Trophoblast cell (in vitro differentiated cells and primary cell): ENCODE measurements at regions not wholly inside any gene's neighbourhood (a gene's known extent, or its start where the extent isn't known, plus 50 kb on each side); places are given as distances from the start of the nearest gene placed in this dataset.

ENCODE experiments used
- DNase-seq, 2 donors: peaks; one replicate each; pipeline ENCODE4 v3.0.0-alpha.2; 2016
- H2AFZ ChIP-seq: 2 replicates; pipeline ENCODE4 v1.6.1; 2013; ENCODE audit warnings: low read length, moderate library complexity, mild to moderate bottlenecking; ENCODE audit not compliant: insufficient read depth, poor library complexity
- H2AK5ac ChIP-seq: 2 replicates; pipeline ENCODE4 v1.6.1; 2013; ENCODE audit warnings: mild to moderate bottlenecking, low read length
- H2BK120ac ChIP-seq: 2 replicates; pipeline ENCODE4 v1.6.1; 2013; ENCODE audit warnings: low read length, mild to moderate bottlenecking, moderate library complexity; ENCODE audit not compliant: insufficient read depth, poor library complexity
- H2BK12ac ChIP-seq: 2 replicates; pipeline ENCODE4 v1.6.1; 2013; ENCODE audit warnings: mild to moderate bottlenecking, low read length, moderate library complexity
- H2BK5ac ChIP-seq: 2 replicates; pipeline ENCODE4 v1.6.1; 2013; ENCODE audit warnings: low read length, low read depth, moderate library complexity, mild to moderate bottlenecking; ENCODE audit not compliant: poor library complexity
- H3K14ac ChIP-seq: 2 replicates; pipeline ENCODE4 v1.6.1; 2013; ENCODE audit warnings: mild to moderate bottlenecking, low read length
- H3K18ac ChIP-seq: 2 replicates; pipeline ENCODE4 v1.6.1; 2013; ENCODE audit warnings: mild to moderate bottlenecking, low read length
- H3K23ac ChIP-seq: 2 replicates; pipeline ENCODE4 v1.6.1; 2013; ENCODE audit warnings: low read length
- H3K27ac ChIP-seq: 2 replicates; pipeline ENCODE4 v1.5.1; 2013; ENCODE audit warnings: low read depth, mild to moderate bottlenecking, inconsistent platforms, low read length, moderate library complexity
- H3K27me3 ChIP-seq: 2 replicates; pipeline ENCODE4 v1.6.1; 2013; ENCODE audit warnings: inconsistent platforms, mild to moderate bottlenecking, low read length, moderate library complexity; ENCODE audit not compliant: insufficient read depth
- H3K36me3 ChIP-seq, 2 experiments: 1 replicate in 1 of 2; 2 replicates in 1 of 2; pipeline ENCODE4 v1.6.1; 2013; ENCODE audit warnings: low read length in 2 of 2, mild to moderate bottlenecking in 2 of 2, moderate library complexity in 1 of 2; ENCODE audit not compliant: insufficient read depth in 2 of 2, control insufficient read depth in 1 of 2
- H3K4ac ChIP-seq: 2 replicates; pipeline ENCODE4 v1.6.1; 2013; ENCODE audit warnings: low read depth, mild to moderate bottlenecking, low read length, moderate library complexity
- H3K4me1 ChIP-seq, 2 experiments: 1 replicate in 1 of 2; 2 replicates in 1 of 2; pipeline ENCODE4 v1.6.1; 2013; ENCODE audit warnings: low read length in 2 of 2, mild to moderate bottlenecking in 2 of 2, moderate library complexity in 1 of 2; ENCODE audit not compliant: insufficient read depth in 2 of 2, control insufficient read depth in 1 of 2
- H3K4me2 ChIP-seq: 2 replicates; pipeline ENCODE4 v1.6.1; 2013; ENCODE audit warnings: inconsistent platforms, mild to moderate bottlenecking, low read length, moderate library complexity
- H3K4me3 ChIP-seq: 2 replicates; pipeline ENCODE4 v1.5.1; 2013; ENCODE audit warnings: mild to moderate bottlenecking, low read depth, low read length, inconsistent platforms
- H3K79me1 ChIP-seq: one replicate; pipeline ENCODE4 v1.6.1; 2013; ENCODE audit warnings: low read length
- H3K79me2 ChIP-seq: 2 replicates; pipeline ENCODE4 v1.6.1; 2013; ENCODE audit warnings: low read length, mild to moderate bottlenecking; ENCODE audit not compliant: control insufficient read depth, insufficient read depth, poor library complexity
- H3K9ac ChIP-seq: 2 replicates; pipeline ENCODE4 v1.6.1; 2013; ENCODE audit warnings: mild to moderate bottlenecking, low read length
- H3K9me3 ChIP-seq: 2 replicates; pipeline ENCODE4 v1.6.1; 2013; ENCODE audit warnings: low read depth, mild to moderate bottlenecking, control low read depth, inconsistent platforms, low read length; ENCODE audit not compliant: insufficient read depth
- H4K12ac ChIP-seq: 2 replicates; pipeline ENCODE4 v1.6.1; 2013; ENCODE audit warnings: low read depth, mild to moderate bottlenecking, low read length, moderate library complexity
- H4K8ac ChIP-seq: 2 replicates; pipeline ENCODE4 v1.6.1; 2013; ENCODE audit warnings: low read depth, mild to moderate bottlenecking, low read length, moderate library complexity
- H4K91ac ChIP-seq: one replicate; pipeline ENCODE4 v1.6.1; 2013; ENCODE audit warnings: low read depth, mild to moderate bottlenecking, low read length, moderate library complexity
- WGBS: extraction: QIAGEN DNeasy Blood & Tissue Kit; methylation state at CpG from one replicate; pipeline ENCODE4 v1.1.7; 2013; ENCODE audit warnings: missing lambda C conversion rate; ENCODE audit not compliant: insufficient read length, insufficient coverage; ENCODE audit errors: extremely low coverage; 5-methylcytosine and 5-hydroxymethylcytosine counted together

DNA sequence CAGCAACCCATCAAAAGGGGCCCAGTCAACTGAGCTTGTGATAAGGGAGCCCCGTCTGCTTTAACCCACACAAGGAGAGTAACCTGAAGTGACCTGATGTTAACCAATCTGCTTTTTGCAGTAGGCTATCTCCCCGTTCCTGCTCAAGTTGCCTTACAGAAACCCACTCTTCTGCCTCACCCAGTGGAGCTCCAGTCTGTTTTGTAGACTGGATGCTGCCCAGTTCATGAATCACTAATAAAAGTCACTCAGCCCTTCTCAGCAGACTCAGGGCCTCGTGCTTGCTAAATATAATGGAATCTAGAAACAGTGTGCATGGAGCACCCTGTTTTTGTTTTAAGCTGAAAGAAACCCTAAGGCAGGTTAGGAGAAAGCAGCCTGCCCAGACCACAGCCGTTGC is 312.3 kb downstream of the FBXW7 start:
- H3K79me1 ChIP-seq: no peaks in the 10 kb centered on the region
- H3K4ac ChIP-seq: no peak overlapping the region
- no peak overlapping the region for H2BK12ac ChIP-seq
- DNase-seq: no peak
- H3K18ac ChIP-seq: no peak overlapping the region
- no peak overlapping the region for H4K8ac ChIP-seq
- WGBS: no CpG with 5 or more reads among the region's 4 CpGs
- H2AK5ac ChIP-seq: no peak overlapping the region
- no peaks in the 10 kb centered on the region for H3K36me3 ChIP-seq
- peak overlapping the region; percentile 23 for H3K4me3 ChIP-seq
- no peaks in the 10 kb centered on the region for H3K27me3 ChIP-seq
- H3K9me3 ChIP-seq: peaks cover 3% of the 10 kb centered on the region
- H3K23ac ChIP-seq: no peak overlapping the region
- peaks cover 0 to 2% of the 10 kb centered on the region in 2 experiments for H3K4me1 ChIP-seq
- H3K4me2 ChIP-seq: no peak overlapping the region
- no peak overlapping the region for H2BK5ac ChIP-seq
- no peak overlapping the region for H3K9ac ChIP-seq
- H3K14ac ChIP-seq: no peak overlapping the region
- no peak overlapping the region for H4K12ac ChIP-seq
- H4K91ac ChIP-seq: no peak overlapping the region
- H3K27ac ChIP-seq: no peak overlapping the region
- no peak overlapping the region for H2AFZ ChIP-seq
- H2BK120ac ChIP-seq: no peak overlapping the region
- H3K79me2 ChIP-seq: no peaks in the 10 kb centered on the region

- H4K8ac ChIP-seq: no peak overlapping the region
- no peak overlapping the region for H2BK12ac ChIP-seq
- H2BK120ac ChIP-seq: no peak overlapping the region
- no peak overlapping the region for H3K4ac ChIP-seq
- H3K4me2 ChIP-seq: no peak overlapping the region
- H2AK5ac ChIP-seq: no peak overlapping the region
- no peaks in the 10 kb centered on the region for H3K27me3 ChIP-seq
- H3K14ac ChIP-seq: no peak overlapping the region
- H3K9me3 ChIP-seq: peaks cover 3% of the 10 kb centered on the region
- no peak overlapping the region for H2BK5ac ChIP-seq
- WGBS: no CpG with 5 or more reads among the region's 10 CpGs
- H3K23ac ChIP-seq: no peak overlapping the region
- H4K91ac ChIP-seq: no peak overlapping the region
- no peak overlapping the region for H3K18ac ChIP-seq
- no peaks in the 10 kb centered on the region for H3K36me3 ChIP-seq
- H3K4me3 ChIP-seq: no peak overlapping the region
- H3K9ac ChIP-seq: no peak overlapping the region
- no peak overlapping the region for H2AFZ ChIP-seq
- no peaks in the 10 kb centered on the region for H3K79me2 ChIP-seq
- H3K4me1 ChIP-seq: peaks cover 0 to 2% of the 10 kb centered on the region in 2 experiments
- no peaks in the 10 kb centered on the region for H3K79me1 ChIP-seq
- no peak overlapping the region for H4K12ac ChIP-seq
- H3K27ac ChIP-seq: no peak overlapping the region
- DNase-seq: no peak
These were observed 313.9 kb downstream of the FBXW7 start for GRCh38 chr4:152221816-152222516.

DNA sequence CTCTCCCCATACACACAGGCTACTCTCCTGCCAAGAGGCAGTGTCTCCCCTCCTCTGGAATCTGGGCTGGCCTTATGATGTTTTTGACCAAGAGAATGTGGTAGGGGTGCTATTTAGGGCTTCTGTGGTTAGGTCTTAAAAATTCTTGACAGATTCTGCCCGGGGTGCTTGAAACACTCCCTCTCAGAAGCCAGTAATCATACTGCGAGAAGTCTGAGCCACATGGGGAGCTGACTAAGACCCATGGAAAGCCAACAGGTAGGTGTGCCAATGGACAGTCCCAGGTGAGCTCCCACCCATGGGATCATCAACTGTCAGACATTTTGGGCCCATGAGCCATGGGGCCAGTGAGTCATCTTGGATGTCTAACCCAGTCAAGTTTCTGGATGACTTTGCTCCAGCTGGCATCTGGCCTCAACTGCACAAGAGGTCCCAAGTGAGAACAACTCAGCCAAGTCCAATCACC is 315.7 kb downstream of the FBXW7 start:
- no peaks in the 10 kb centered on the region for H3K36me3 ChIP-seq
- WGBS: no CpG with 5 or more reads among the region's 2 CpGs
- no peak overlapping the region for H3K14ac ChIP-seq
- H4K12ac ChIP-seq: no peak overlapping the region
- no peak overlapping the region for H3K4me3 ChIP-seq
- peaks cover 0 to 2% of the 10 kb centered on the region in 2 experiments for H3K4me1 ChIP-seq
- no peak overlapping the region for H2AFZ ChIP-seq
- no peak overlapping the region for H2AK5ac ChIP-seq
- peaks cover 3% of the 10 kb centered on the region for H3K9me3 ChIP-seq
- no peaks in the 10 kb centered on the region for H3K79me1 ChIP-seq
- no peak overlapping the region for H3K4ac ChIP-seq
- no peak for DNase-seq
- H3K9ac ChIP-seq: no peak overlapping the region
- no peak overlapping the region for H2BK5ac ChIP-seq
- no peaks in the 10 kb centered on the region for H3K79me2 ChIP-seq
- H2BK12ac ChIP-seq: no peak overlapping the region
- no peaks in the 10 kb centered on the region for H3K27me3 ChIP-seq
- H4K8ac ChIP-seq: no peak overlapping the region
- no peak overlapping the region for H3K18ac ChIP-seq
- H3K27ac ChIP-seq: no peak overlapping the region
- no peak overlapping the region for H3K23ac ChIP-seq
- H2BK120ac ChIP-seq: no peak overlapping the region
- no peak overlapping the region for H3K4me2 ChIP-seq
- no peak overlapping the region for H4K91ac ChIP-seq

- H2BK12ac ChIP-seq: no peak overlapping the region
- no CpG with 5 or more reads among the region's 4 CpGs for WGBS
- H3K4me1 ChIP-seq: peaks cover 0 to 2% of the 10 kb centered on the region in 2 experiments
- no peak overlapping the region for H2AK5ac ChIP-seq
- H3K4me2 ChIP-seq: no peak overlapping the region
- no peaks in the 10 kb centered on the region for H3K36me3 ChIP-seq
- no peak overlapping the region for H3K4me3 ChIP-seq
- no peak overlapping the region for H2BK5ac ChIP-seq
- H2BK120ac ChIP-seq: no peak overlapping the region
- DNase-seq: no peak
- H3K9me3 ChIP-seq: no peaks in the 10 kb centered on the region
- H3K4ac ChIP-seq: no peak overlapping the region
- no peak overlapping the region for H4K91ac ChIP-seq
- no peak overlapping the region for H3K18ac ChIP-seq
- no peak overlapping the region for H4K8ac ChIP-seq
- no peak overlapping the region for H3K23ac ChIP-seq
- H3K9ac ChIP-seq: no peak overlapping the region
- H3K79me1 ChIP-seq: no peaks in the 10 kb centered on the region
- H4K12ac ChIP-seq: no peak overlapping the region
- no peak overlapping the region for H3K14ac ChIP-seq
- H3K79me2 ChIP-seq: no peaks in the 10 kb centered on the region
- no peaks in the 10 kb centered on the region for H3K27me3 ChIP-seq
- H2AFZ ChIP-seq: no peak overlapping the region
- no peak overlapping the region for H3K27ac ChIP-seq
These were observed 317.3 kb downstream of the FBXW7 start for GRCh38 chr4:152218576-152218975.
